ENCODE measurements at regions not wholly inside any gene's neighbourhood (a gene's known extent, or its start where the extent isn't known, plus 50 kb on each side); places are given as distances from the start of the nearest gene placed in this dataset.

- TF ChIP-seq, protein P1, sequence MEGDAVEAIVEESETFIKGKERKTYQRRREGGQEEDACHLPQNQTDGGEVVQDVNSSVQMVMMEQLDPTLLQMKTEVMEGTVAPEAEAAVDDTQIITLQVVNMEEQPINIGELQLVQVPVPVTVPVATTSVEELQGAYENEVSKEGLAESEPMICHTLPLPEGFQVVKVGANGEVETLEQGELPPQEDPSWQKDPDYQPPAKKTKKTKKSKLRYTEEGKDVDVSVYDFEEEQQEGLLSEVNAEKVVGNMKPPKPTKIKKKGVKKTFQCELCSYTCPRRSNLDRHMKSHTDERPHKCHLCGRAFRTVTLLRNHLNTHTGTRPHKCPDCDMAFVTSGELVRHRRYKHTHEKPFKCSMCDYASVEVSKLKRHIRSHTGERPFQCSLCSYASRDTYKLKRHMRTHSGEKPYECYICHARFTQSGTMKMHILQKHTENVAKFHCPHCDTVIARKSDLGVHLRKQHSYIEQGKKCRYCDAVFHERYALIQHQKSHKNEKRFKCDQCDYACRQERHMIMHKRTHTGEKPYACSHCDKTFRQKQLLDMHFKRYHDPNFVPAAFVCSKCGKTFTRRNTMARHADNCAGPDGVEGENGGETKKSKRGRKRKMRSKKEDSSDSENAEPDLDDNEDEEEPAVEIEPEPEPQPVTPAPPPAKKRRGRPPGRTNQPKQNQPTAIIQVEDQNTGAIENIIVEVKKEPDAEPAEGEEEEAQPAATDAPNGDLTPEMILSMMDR (IDR thresholded peaks at IDR 0.05) = no peak
- no peak for TF ChIP-seq POLR2AphosphoS5 (IDR thresholded peaks at IDR 0.05)
- TF ChIP-seq EP300 (IDR thresholded peaks at IDR 0.05) = no peak
Measured at GRCh38 chr1:221998186-221998612, 256.3 kb upstream of the DUSP10 start.

Measured in sigmoid colon (tissue), 4 donors.